Liver (tissue), 8 donors: ENCODE measurements at regions not wholly inside any gene's neighbourhood (a gene's known extent, or its start where the extent isn't known, plus 50 kb on each side); places are given as distances from the start of the nearest gene placed in this dataset.

ENCODE experiments used
- DNase-seq: peaks from one replicate; pipeline ENCODE4 v3.0.0-alpha.2; 2017; ENCODE audit warnings: low spot score
- H3K27ac ChIP-seq, 2 donors: one replicate each; pipeline ENCODE4 v1.7.0; 2013; ENCODE audit warnings: inconsistent platforms in 2 of 2, low read length in 2 of 2, control low read depth in 1 of 2, low read depth in 1 of 2, mild to moderate bottlenecking in 1 of 2
- H3K27me3 ChIP-seq, 4 donors: one replicate each; pipeline versions ENCODE4 v1.6.1 to v1.7.0; 2013; ENCODE audit warnings: low read length in 3 of 4, inconsistent platforms in 1 of 4, mild to moderate bottlenecking in 1 of 4, moderate library complexity in 1 of 4; ENCODE audit not compliant: control insufficient read depth in 4 of 4, insufficient read depth in 4 of 4
- H3K36me3 ChIP-seq, 4 donors: one replicate each; pipeline versions ENCODE4 v1.6.1 to v1.7.0; 2013; ENCODE audit warnings: low read length in 3 of 4, mild to moderate bottlenecking in 3 of 4, low read depth in 1 of 4, moderate library complexity in 1 of 4; ENCODE audit not compliant: control insufficient read depth in 4 of 4, insufficient read depth in 3 of 4
- H3K4me1 ChIP-seq, 4 donors: one replicate each; pipeline versions ENCODE4 v1.6.1 to v1.7.0; 2013; ENCODE audit warnings: low read length in 3 of 4, mild to moderate bottlenecking in 3 of 4, moderate library complexity in 1 of 4; ENCODE audit not compliant: control insufficient read depth in 4 of 4, insufficient read depth in 4 of 4
- H3K4me3 ChIP-seq, 3 donors: one replicate each; pipeline versions ENCODE4 v1.6.1 to v1.7.0; 2013; ENCODE audit warnings: low read length in 3 of 3, control low read depth in 1 of 3, low read depth in 1 of 3, mild to moderate bottlenecking in 1 of 3
- H3K9ac ChIP-seq, 2 donors: one replicate each; pipeline ENCODE4 v1.7.0; 2013; ENCODE audit warnings: low read length in 2 of 2, mild to moderate bottlenecking in 2 of 2, moderate library complexity in 2 of 2, control low read depth in 1 of 2, low read depth in 1 of 2
- H3K9me3 ChIP-seq, 4 donors: one replicate each; pipeline versions ENCODE4 v1.6.1 to v1.7.0; 2013; ENCODE audit warnings: low read length in 3 of 4; ENCODE audit not compliant: control insufficient read depth in 4 of 4
- EGR1 ChIP-seq, 2 donors: IDR thresholded peaks; 2 replicates each; pipeline ENCODE4 v1.6.1; 2016 to 2018; ENCODE audit warnings: antibody characterized with exemption in 2 of 2, low read depth in 2 of 2
- FOXA1 ChIP-seq: IDR thresholded peaks from 2 replicates; pipeline ENCODE4 v1.6.1; 2016; ENCODE audit warnings: antibody characterized with exemption
- FOXA2 ChIP-seq: IDR thresholded peaks from 2 replicates; pipeline ENCODE4 v1.6.1; 2016; ENCODE audit warnings: antibody characterized with exemption
- GABPA ChIP-seq, 2 donors: IDR thresholded peaks in 1 of 2; conservative IDR thresholded peaks in 1 of 2; 2 replicates each; pipeline ENCODE4 v1.6.1; 2016; ENCODE audit warnings: antibody characterized with exemption in 2 of 2, mild to moderate bottlenecking in 1 of 2, moderate library complexity in 1 of 2
- HNF4A ChIP-seq, 2 donors: conservative IDR thresholded peaks; 2 replicates each; pipeline ENCODE4 v1.6.1; 2016; ENCODE audit warnings: antibody characterized with exemption in 2 of 2, mild to moderate bottlenecking in 2 of 2
- HNF4G ChIP-seq: IDR thresholded peaks from 2 replicates; pipeline ENCODE4 v1.6.1; 2016; ENCODE audit warnings: antibody characterized with exemption
- JUND ChIP-seq, 2 donors: IDR thresholded peaks; 2 replicates each; pipeline ENCODE4 v1.6.1; 2016; ENCODE audit warnings: antibody characterized with exemption in 2 of 2
- NR2F2 ChIP-seq: IDR thresholded peaks from 2 replicates; pipeline ENCODE4 v1.6.1; 2016; ENCODE audit warnings: antibody characterized with exemption
- RAD21 ChIP-seq, 2 donors: IDR thresholded peaks; 2 replicates each; pipeline ENCODE4 v1.6.1; 2016; ENCODE audit warnings: antibody characterized with exemption in 2 of 2, mild to moderate bottlenecking in 2 of 2
- RXRA ChIP-seq, 2 donors: IDR thresholded peaks; 2 replicates each; pipeline ENCODE4 v1.6.1; 2017 to 2018; ENCODE audit warnings: antibody characterized with exemption in 2 of 2, mild to moderate bottlenecking in 1 of 2
- SP1 ChIP-seq: IDR thresholded peaks from 2 replicates; pipeline ENCODE4 v1.6.1; 2018; ENCODE audit warnings: antibody characterized with exemption, mild to moderate bottlenecking
- TAF1 ChIP-seq: conservative IDR thresholded peaks from 2 replicates; pipeline ENCODE4 v1.6.1; 2016; ENCODE audit warnings: antibody characterized with exemption, mild to moderate bottlenecking
- YY1 ChIP-seq: IDR thresholded peaks from 2 replicates; pipeline ENCODE4 v1.6.1; 2016; ENCODE audit warnings: antibody characterized with exemption, mild to moderate bottlenecking
- WGBS: extraction: QIAGEN DNeasy Blood & Tissue Kit; methylation state at CpG from one replicate; pipeline ENCODE4 v1.1.7; 2013; 5-methylcytosine and 5-hydroxymethylcytosine counted together
- TF ChIP-seq, protein P1 (sequence below): IDR thresholded peaks from 2 replicates; pipeline ENCODE4 v1.6.1; 2016; ENCODE audit warnings: antibody characterized with exemption
- TF ChIP-seq, protein P2 (sequence below): IDR thresholded peaks from 2 replicates; pipeline ENCODE4 v1.6.1; 2016; ENCODE audit warnings: antibody characterized with exemption
- TF ChIP-seq, protein P3 (sequence below): IDR thresholded peaks from 2 replicates; pipeline ENCODE4 v1.6.1; 2016; ENCODE audit warnings: antibody characterized with exemption, mild to moderate bottlenecking
- TF ChIP-seq, protein P4 (sequence below): fragments of 150-350 bp; IDR thresholded peaks from 2 replicates; pipeline ENCODE4 v1.5.1; 2017; ENCODE audit warnings: improper control_type of control experiment, low read depth, low read length; ENCODE audit not compliant: missing input control
- TF ChIP-seq, protein P5 (sequence below): IDR thresholded peaks from 2 replicates; pipeline ENCODE4 v1.6.1; 2016; ENCODE audit warnings: antibody characterized with exemption
- donor health status: healthy.
- donor health status: healthy.
- donor health status: healthy.
- donor health status: healthy.
- donor health status: healthy.

DNA sequence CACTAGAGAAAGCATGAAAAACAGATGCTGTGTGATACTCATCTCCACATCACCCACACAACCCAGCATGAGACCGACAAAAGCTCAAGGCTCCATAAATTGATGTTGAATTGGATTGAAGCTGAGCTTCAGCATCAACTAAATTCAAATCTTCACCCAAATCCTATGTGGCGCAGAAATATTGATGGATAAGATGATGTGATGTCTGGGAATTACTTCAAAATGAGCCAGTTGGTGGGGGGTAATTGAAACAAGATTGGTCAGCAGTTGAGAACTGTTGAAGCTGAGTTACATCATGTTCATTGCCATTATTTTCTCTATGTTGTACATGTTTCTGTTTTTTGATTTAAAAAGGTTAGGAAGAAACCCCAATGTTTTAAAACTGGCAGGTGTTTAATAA lies 166.5 kb upstream of the STS start:
- H3K27ac ChIP-seq, result no peak overlapping the region
- WGBS, result 99% methylated on average over 2 of the region's 2 CpGs
- TF ChIP-seq, protein P1, sequence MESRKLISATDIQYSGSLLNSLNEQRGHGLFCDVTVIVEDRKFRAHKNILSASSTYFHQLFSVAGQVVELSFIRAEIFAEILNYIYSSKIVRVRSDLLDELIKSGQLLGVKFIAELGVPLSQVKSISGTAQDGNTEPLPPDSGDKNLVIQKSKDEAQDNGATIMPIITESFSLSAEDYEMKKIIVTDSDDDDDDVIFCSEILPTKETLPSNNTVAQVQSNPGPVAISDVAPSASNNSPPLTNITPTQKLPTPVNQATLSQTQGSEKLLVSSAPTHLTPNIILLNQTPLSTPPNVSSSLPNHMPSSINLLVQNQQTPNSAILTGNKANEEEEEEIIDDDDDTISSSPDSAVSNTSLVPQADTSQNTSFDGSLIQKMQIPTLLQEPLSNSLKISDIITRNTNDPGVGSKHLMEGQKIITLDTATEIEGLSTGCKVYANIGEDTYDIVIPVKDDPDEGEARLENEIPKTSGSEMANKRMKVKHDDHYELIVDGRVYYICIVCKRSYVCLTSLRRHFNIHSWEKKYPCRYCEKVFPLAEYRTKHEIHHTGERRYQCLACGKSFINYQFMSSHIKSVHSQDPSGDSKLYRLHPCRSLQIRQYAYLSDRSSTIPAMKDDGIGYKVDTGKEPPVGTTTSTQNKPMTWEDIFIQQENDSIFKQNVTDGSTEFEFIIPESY, result no peak
- TF ChIP-seq, protein P2, sequence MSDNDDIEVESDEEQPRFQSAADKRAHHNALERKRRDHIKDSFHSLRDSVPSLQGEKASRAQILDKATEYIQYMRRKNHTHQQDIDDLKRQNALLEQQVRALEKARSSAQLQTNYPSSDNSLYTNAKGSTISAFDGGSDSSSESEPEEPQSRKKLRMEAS, result no peak
- TF ChIP-seq HNF4G (no peak), RAD21 (IDR thresholded peaks at IDR 0.05) (no peak), RXRA (IDR thresholded peaks at IDR 0.05) (no peak), FOXA2 (no peak), EGR1 (IDR thresholded peaks at IDR 0.05; ENCODE audit: low read depth in 2 of 2) (no peak)
- TF ChIP-seq, protein P3, sequence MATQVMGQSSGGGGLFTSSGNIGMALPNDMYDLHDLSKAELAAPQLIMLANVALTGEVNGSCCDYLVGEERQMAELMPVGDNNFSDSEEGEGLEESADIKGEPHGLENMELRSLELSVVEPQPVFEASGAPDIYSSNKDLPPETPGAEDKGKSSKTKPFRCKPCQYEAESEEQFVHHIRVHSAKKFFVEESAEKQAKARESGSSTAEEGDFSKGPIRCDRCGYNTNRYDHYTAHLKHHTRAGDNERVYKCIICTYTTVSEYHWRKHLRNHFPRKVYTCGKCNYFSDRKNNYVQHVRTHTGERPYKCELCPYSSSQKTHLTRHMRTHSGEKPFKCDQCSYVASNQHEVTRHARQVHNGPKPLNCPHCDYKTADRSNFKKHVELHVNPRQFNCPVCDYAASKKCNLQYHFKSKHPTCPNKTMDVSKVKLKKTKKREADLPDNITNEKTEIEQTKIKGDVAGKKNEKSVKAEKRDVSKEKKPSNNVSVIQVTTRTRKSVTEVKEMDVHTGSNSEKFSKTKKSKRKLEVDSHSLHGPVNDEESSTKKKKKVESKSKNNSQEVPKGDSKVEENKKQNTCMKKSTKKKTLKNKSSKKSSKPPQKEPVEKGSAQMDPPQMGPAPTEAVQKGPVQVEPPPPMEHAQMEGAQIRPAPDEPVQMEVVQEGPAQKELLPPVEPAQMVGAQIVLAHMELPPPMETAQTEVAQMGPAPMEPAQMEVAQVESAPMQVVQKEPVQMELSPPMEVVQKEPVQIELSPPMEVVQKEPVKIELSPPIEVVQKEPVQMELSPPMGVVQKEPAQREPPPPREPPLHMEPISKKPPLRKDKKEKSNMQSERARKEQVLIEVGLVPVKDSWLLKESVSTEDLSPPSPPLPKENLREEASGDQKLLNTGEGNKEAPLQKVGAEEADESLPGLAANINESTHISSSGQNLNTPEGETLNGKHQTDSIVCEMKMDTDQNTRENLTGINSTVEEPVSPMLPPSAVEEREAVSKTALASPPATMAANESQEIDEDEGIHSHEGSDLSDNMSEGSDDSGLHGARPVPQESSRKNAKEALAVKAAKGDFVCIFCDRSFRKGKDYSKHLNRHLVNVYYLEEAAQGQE, result no peak
- no peak overlapping the region for H3K9ac ChIP-seq
- no peak overlapping the region for H3K4me3 ChIP-seq
- peaks cover 0 to 10% (median 0%) of the 10 kb centered on the region in 4 donors for H3K4me1 ChIP-seq
- no peak for DNase-seq
- peaks cover 0 to 1% (median 0%) of the 10 kb centered on the region in 4 donors for H3K36me3 ChIP-seq
- H3K9me3 ChIP-seq, result no peaks in the 10 kb centered on the region
- no peaks in the 10 kb centered on the region for H3K27me3 ChIP-seq

DNA sequence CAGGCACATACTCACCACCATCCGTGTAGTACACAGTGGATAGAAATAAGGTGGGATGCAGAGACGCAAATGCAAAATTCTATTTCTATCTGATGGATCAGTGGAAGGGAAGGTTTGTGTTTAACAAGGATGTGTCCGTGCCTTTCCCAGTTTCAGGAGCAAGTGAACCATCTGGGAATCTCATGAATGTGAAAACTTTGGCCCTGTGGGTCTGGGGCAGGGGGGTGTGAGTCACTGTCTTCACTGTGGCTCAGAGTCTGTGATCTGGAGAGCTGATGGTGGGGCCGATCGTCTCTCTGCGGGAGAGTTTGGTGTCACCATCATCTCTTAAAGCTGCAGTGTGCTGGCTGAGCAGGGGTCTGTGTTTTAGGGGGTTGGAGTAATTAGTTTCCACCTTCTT lies 179.3 kb upstream of the STS start:
- Histone ChIP-seq H3K27me3 (no peaks in the 10 kb centered on the region), H3K9ac (no peak overlapping the region), H3K4me3 (no peak overlapping the region), H3K27ac (no peak overlapping the region), H3K4me1 (peaks cover 0 to 19% (median 8%) of the 10 kb centered on the region in 4 donors), H3K36me3 (no peaks in the 10 kb centered on the region), H3K9me3 (no peaks in the 10 kb centered on the region)
- TF ChIP-seq FOXA2 (no peak), FOXA1 (no peak), HNF4G (no peak), YY1 (no peak), TAF1 (no peak), RXRA (IDR thresholded peaks at IDR 0.05) (no peak), EGR1 (IDR thresholded peaks at IDR 0.05; ENCODE audit: low read depth in 2 of 2) (no peak), NR2F2 (no peak), SP1 (no peak), GABPA (IDR thresholded peaks at IDR 0.05 in 1 of 2, conservative IDR thresholded peaks at IDR 0.05 in 1 of 2) (no peak), JUND (IDR thresholded peaks at IDR 0.05) (no peak), RAD21 (IDR thresholded peaks at IDR 0.05) (no peak), HNF4A (conservative IDR thresholded peaks at IDR 0.05) (no peak)
- TF ChIP-seq, protein P3, result no peak
- TF ChIP-seq, protein P4, sequence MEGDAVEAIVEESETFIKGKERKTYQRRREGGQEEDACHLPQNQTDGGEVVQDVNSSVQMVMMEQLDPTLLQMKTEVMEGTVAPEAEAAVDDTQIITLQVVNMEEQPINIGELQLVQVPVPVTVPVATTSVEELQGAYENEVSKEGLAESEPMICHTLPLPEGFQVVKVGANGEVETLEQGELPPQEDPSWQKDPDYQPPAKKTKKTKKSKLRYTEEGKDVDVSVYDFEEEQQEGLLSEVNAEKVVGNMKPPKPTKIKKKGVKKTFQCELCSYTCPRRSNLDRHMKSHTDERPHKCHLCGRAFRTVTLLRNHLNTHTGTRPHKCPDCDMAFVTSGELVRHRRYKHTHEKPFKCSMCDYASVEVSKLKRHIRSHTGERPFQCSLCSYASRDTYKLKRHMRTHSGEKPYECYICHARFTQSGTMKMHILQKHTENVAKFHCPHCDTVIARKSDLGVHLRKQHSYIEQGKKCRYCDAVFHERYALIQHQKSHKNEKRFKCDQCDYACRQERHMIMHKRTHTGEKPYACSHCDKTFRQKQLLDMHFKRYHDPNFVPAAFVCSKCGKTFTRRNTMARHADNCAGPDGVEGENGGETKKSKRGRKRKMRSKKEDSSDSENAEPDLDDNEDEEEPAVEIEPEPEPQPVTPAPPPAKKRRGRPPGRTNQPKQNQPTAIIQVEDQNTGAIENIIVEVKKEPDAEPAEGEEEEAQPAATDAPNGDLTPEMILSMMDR, result no peak
- TF ChIP-seq, protein P1, result no peak
- TF ChIP-seq, protein P2, result no peak
- TF ChIP-seq, protein P5, sequence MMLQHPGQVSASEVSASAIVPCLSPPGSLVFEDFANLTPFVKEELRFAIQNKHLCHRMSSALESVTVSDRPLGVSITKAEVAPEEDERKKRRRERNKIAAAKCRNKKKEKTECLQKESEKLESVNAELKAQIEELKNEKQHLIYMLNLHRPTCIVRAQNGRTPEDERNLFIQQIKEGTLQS, result no peak
- WGBS, result 93% methylated on average over 6 of the region's 6 CpGs
- no peak for DNase-seq
